ENCODE measurements at regions not wholly inside any gene's neighbourhood (a gene's known extent, or its start where the extent isn't known, plus 50 kb on each side); places are given as distances from the start of the nearest gene placed in this dataset.

GRCh38 chr2:2889646-2890045, 488.0 kb downstream of the EIPR1 start:
- no peak for DNase-seq

- DNase-seq: no peak
These were observed 488.5 kb downstream of the EIPR1 start for GRCh38 chr2:2889141-2889540.

GRCh38 chr2:2887772-2888387, 489.7 kb downstream of the EIPR1 start:
- no peak for DNase-seq

- DNase-seq: no peak
These were observed 490.7 kb downstream of the EIPR1 start for GRCh38 chr2:2886922-2887321.

GRCh38 chr2:2881499-2881898, 496.1 kb downstream of the EIPR1 start:
- no peak for DNase-seq

- DNase-seq: no peak
These were observed 496.7 kb downstream of the EIPR1 start for GRCh38 chr2:2880938-2881337.

GRCh38 chr2:2879781-2880180, 497.8 kb downstream of the EIPR1 start:
- no peak for DNase-seq

GRCh38 chr2:2879071-2879470, 498.5 kb downstream of the EIPR1 start:
- no peak for DNase-seq

- no peak for DNase-seq
These were observed 500.2 kb downstream of the EIPR1 start for GRCh38 chr2:2877427-2877826.

GRCh38 chr2:2876331-2877221, 501.0 kb downstream of the EIPR1 start:
- no peak for DNase-seq

GRCh38 chr2:2875831-2876230, 501.8 kb downstream of the EIPR1 start:
- DNase-seq: no peak

GRCh38 chr2:2875296-2875695, 502.3 kb downstream of the EIPR1 start:
- DNase-seq: no peak

GRCh38 chr2:2874805-2875204, 502.8 kb downstream of the EIPR1 start:
- no peak for DNase-seq

GRCh38 chr2:2874341-2874740, 503.3 kb downstream of the EIPR1 start:
- no peak for DNase-seq

- DNase-seq: no peak
These were observed 504.2 kb downstream of the EIPR1 start for GRCh38 chr2:2873450-2873811.

- peak; percentile 12 for DNase-seq
These were observed 504.7 kb downstream of the EIPR1 start for GRCh38 chr2:2872713-2873449.

GRCh38 chr2:2872309-2872617, 505.4 kb downstream of the EIPR1 start:
- DNase-seq: no peak

GRCh38 chr2:2871480-2872308, 505.9 kb downstream of the EIPR1 start:
- no peak for DNase-seq

GRCh38 chr2:2870106-2870505, 507.5 kb downstream of the EIPR1 start:
- DNase-seq: no peak

GRCh38 chr2:2869553-2869952, 508.1 kb downstream of the EIPR1 start:
- DNase-seq: no peak

GRCh38 chr2:2868085-2868484, 509.5 kb downstream of the EIPR1 start:
- DNase-seq: no peak

GRCh38 chr2:2867397-2867979, 510.1 kb downstream of the EIPR1 start:
- no peak for DNase-seq

GRCh38 chr2:2866459-2866858, 511.2 kb downstream of the EIPR1 start:
- DNase-seq: no peak
